HCT116 (cell line): ENCODE measurements at regions not wholly inside any gene's neighbourhood (a gene's known extent, or its start where the extent isn't known, plus 50 kb on each side); places are given as distances from the start of the nearest gene placed in this dataset.

ENCODE experiments used
- ATAC-seq: fragments of 200-7000 bp; cut with Tn5 transposase; 2 replicates; pipeline ENCODE4 v1.9.1; 2020; ENCODE audit warnings: mild to moderate bottlenecking, moderate library complexity
- BruUV-seq: library from RNA; stranded (reverse); fragments of 400-500 nt; replicated peaks from 2 replicates; lab custom pipeline; 2021; lab: Mats Ljungman, UMichigan
- CTCF ChIA-PET: fragments of 300-600 bp; sonication (Branson Sonifier 250); formaldehyde crosslinking; loops from one replicate; lab custom pipeline; 2021; ENCODE audit warnings: antibody characterized with exemption; lab: Charles Lee
- POLR2A ChIA-PET: fragments of 300-600, 350-600 bp; sonication (Branson Sonifier 250); formaldehyde crosslinking; loops from one replicate; lab custom pipeline; 2021; ENCODE audit warnings: antibody characterized with exemption; lab: Charles Lee
- RAD21 ChIA-PET, 2 experiments: fragments of 300-600 bp; sonication (Branson Sonifier 250); formaldehyde crosslinking; loops; one replicate each; lab custom pipeline; 2023; ENCODE audit warnings: low total read pairs in 2 of 2; ENCODE audit not compliant: uncharacterized antibody in 2 of 2, unreplicated experiment in 2 of 2, low non-redundant PET in 1 of 2; lab: Charles Lee
- DNase-seq: peaks from one replicate; pipeline ENCODE4 v3.0.0-alpha.2; 2010; ENCODE audit warnings: low read depth, low spot score
- H2AFZ ChIP-seq: fragments of 200-600 bp; shearing (Covaris generic), sonication (generic); 2 replicates; pipeline ENCODE4 v1.6.1; 2017; ENCODE audit warnings: low read depth, mixed run types, mixed read lengths, antibody characterized with exemption, low read length; ENCODE audit not compliant: poor library complexity, severe bottlenecking
- H3K27ac ChIP-seq: 2 replicates; pipeline ENCODE4 v1.5.1; 2012; ENCODE audit warnings: low read depth, low read length
- H3K27me3 ChIP-seq: fragments of 200-600 bp; sonication (generic); 2 replicates; pipeline ENCODE4 v1.6.1; 2016; ENCODE audit warnings: mixed run types, low read length, mixed read lengths; ENCODE audit not compliant: insufficient read depth
- H3K36me3 ChIP-seq, 2 experiments: fragments of 200-500 bp in 1 of 2; fragments of 200-600 bp in 1 of 2; sonication (Bioruptor generic) in 1 of 2; sonication (generic) in 1 of 2; 2 replicates each; pipeline versions ENCODE4 v1.5.1 to v1.6.1; 2014 to 2016; ENCODE audit warnings: low read length in 2 of 2, inconsistent platforms in 1 of 2, mixed read lengths in 1 of 2, mixed run types in 1 of 2; ENCODE audit not compliant: insufficient read depth in 2 of 2, control insufficient read depth in 1 of 2
- H3K4me1 ChIP-seq, 2 experiments: fragments of 200-600 bp in 1 of 2; sonication (generic) in 1 of 2; 2 replicates each; pipeline versions ENCODE4 v1.5.1 to v1.6.1; 2012 to 2017; ENCODE audit warnings: low read length in 2 of 2, inconsistent platforms in 1 of 2, mild to moderate bottlenecking in 1 of 2, mixed read lengths in 1 of 2, mixed run types in 1 of 2, moderate library complexity in 1 of 2; ENCODE audit not compliant: insufficient read depth in 2 of 2, control insufficient read depth in 1 of 2
- H3K4me2 ChIP-seq: fragments of 200-600 bp; sonication (generic); 2 replicates; pipeline ENCODE4 v1.6.1; 2017; ENCODE audit warnings: mixed run types, low read length, mixed read lengths
- H3K4me3 ChIP-seq, 2 experiments: fragments of 200-600 bp in 1 of 2; sonication (generic) in 1 of 2; replicated peaks in 1 of 2; 2 replicates each; pipeline ENCODE4 v1.5.1; 2011 to 2016; ENCODE audit warnings: low read length in 2 of 2, control low read depth in 1 of 2, low read depth in 1 of 2, mild to moderate bottlenecking in 1 of 2, mixed read lengths in 1 of 2, mixed run types in 1 of 2
- H3K79me2 ChIP-seq: fragments of 200-600 bp; sonication (generic); 2 replicates; pipeline ENCODE4 v1.6.1; 2017; ENCODE audit warnings: mild to moderate bottlenecking, mixed run types, low read length, moderate library complexity, mixed read lengths; ENCODE audit not compliant: insufficient read depth
- H3K9ac ChIP-seq: fragments of 200-600 bp; sonication (generic); 2 replicates; pipeline ENCODE4 v1.6.1; 2016; ENCODE audit warnings: low read length, mixed read lengths
- H3K9me2 ChIP-seq: fragments of 200-600 bp; sonication (generic), shearing (Covaris generic); 2 replicates; pipeline ENCODE4 v1.6.1; 2017; ENCODE audit warnings: mixed run types, mild to moderate bottlenecking, moderate library complexity; ENCODE audit not compliant: insufficient read depth
- H3K9me3 ChIP-seq, 2 experiments: fragments of 200-500 bp in 1 of 2; fragments of 200-600 bp in 1 of 2; sonication (Bioruptor generic) in 1 of 2; sonication (generic) in 1 of 2; 2 replicates each; pipeline ENCODE4 v1.6.1; 2014 to 2017; ENCODE audit warnings: low read length in 2 of 2, mixed read lengths in 2 of 2, inconsistent platforms in 1 of 2, low read depth in 1 of 2, mild to moderate bottlenecking in 1 of 2, mixed run types in 1 of 2, moderate library complexity in 1 of 2; ENCODE audit not compliant: control insufficient read depth in 1 of 2, insufficient read depth in 1 of 2
- H4K20me1 ChIP-seq: fragments of 200-600 bp; sonication (generic), shearing (Covaris generic); 2 replicates; pipeline ENCODE4 v1.6.1; 2017; ENCODE audit warnings: mixed run types, mild to moderate bottlenecking, moderate library complexity; ENCODE audit not compliant: insufficient read depth
- CEBPB ChIP-seq: IDR thresholded peaks from 2 replicates; pipeline ENCODE4 v1.6.1; 2012; ENCODE audit warnings: low read depth
- ELF1 ChIP-seq: IDR thresholded peaks from 2 replicates; pipeline ENCODE4 v1.6.1; 2012; ENCODE audit warnings: low read depth, borderline replicate concordance
- EZH2 ChIP-seq: fragments of 200-600 bp; sonication (generic); IDR thresholded peaks from 2 replicates; pipeline ENCODE4 v1.6.1; 2017; ENCODE audit warnings: antibody characterized with exemption, mixed run types
- EZH2phosphoT487 ChIP-seq: fragments of 200-600 bp; IDR thresholded peaks from 2 replicates; pipeline ENCODE4 v1.6.1; 2018; ENCODE audit warnings: antibody characterized with exemption, borderline replicate concordance
- FOSL1 ChIP-seq: IDR thresholded peaks from 2 replicates; pipeline ENCODE4 v1.6.1; 2012; ENCODE audit warnings: low read depth
- POLR2A ChIP-seq: IDR thresholded peaks from 2 replicates; pipeline ENCODE4 v1.7.0; 2011; ENCODE audit warnings: borderline replicate concordance; ENCODE audit not compliant: insufficient read depth, insufficient read length; ENCODE audit errors: extremely low read depth
- POLR2AphosphoS5 ChIP-seq: IDR thresholded peaks from 2 replicates; pipeline ENCODE4 v1.6.1; 2011; ENCODE audit warnings: mild to moderate bottlenecking, low read depth, low read length, moderate library complexity
- SIN3A ChIP-seq: IDR thresholded peaks from 2 replicates; pipeline ENCODE4 v1.6.1; 2012; ENCODE audit warnings: low read depth
- SP1 ChIP-seq: IDR thresholded peaks from 2 replicates; pipeline ENCODE4 v1.6.1; 2012; ENCODE audit warnings: low read depth
- SRF ChIP-seq: IDR thresholded peaks from 2 replicates; pipeline ENCODE4 v1.6.1; 2012; ENCODE audit warnings: low read depth
- YY1 ChIP-seq: IDR thresholded peaks from 2 replicates; pipeline ENCODE4 v1.6.1; 2011; ENCODE audit warnings: low read length, low read depth, moderate library complexity, mild to moderate bottlenecking; ENCODE audit not compliant: insufficient replicate concordance; ENCODE audit errors: extremely low read depth
- intact Hi-C: fragments of 100-400 bp; cut with micrococcal nuclease; formaldehyde crosslinking; loops from 2 replicates; pipeline ENCODE4 v1.10.0; 2022
- TF ChIP-seq, protein P1 (sequence below): IDR thresholded peaks from 2 replicates; pipeline ENCODE4 v1.6.1; 2012
- TF ChIP-seq, protein P2 (sequence below): IDR thresholded peaks from 2 replicates; pipeline ENCODE4 v1.6.1; 2012

DNA sequence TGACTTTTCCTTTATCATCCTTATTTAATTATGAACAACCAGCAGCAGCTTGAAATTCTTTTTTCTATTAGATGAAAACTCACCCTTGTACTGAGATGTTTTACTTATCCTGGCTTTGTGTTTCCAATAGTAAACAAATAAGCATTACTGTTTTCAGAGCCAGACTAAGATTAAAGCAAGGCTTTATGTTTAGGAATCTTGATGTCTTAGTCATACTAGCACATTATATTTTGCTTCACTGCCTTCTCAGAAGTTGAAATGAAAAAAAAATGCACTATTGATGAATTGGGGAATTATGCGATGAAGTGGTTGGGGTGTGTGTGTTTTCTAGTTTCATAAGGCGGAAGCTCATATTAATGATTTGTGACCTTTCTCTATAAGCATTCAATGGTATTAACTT is 301.2 kb upstream of the E2F7 start:
- Histone ChIP-seq H3K79me2 (no peaks in the 10 kb centered on the region), H3K4me1 (no peaks in the 10 kb centered on the region), H3K9me2 (no peaks in the 10 kb centered on the region), H3K9me3 (no peaks in the 10 kb centered on the region), H4K20me1 (no peaks in the 10 kb centered on the region), H3K27ac (no peak overlapping the region), H3K4me2 (no peak overlapping the region), H3K9ac (no peak overlapping the region), H3K36me3 (no peaks in the 10 kb centered on the region), H2AFZ (no peak overlapping the region), H3K4me3 (no peak overlapping the region), H3K27me3 (no peaks in the 10 kb centered on the region)
- intact Hi-C loops = no loop called here
- BruUV-seq = no TSS peak
- no peak for ATAC-seq
- CTCF ChIA-PET = no interaction called here
- TF ChIP-seq EZH2 (no peak), POLR2AphosphoS5 (no peak), CEBPB (no peak), SIN3A (no peak), FOSL1 (no peak), ELF1 (no peak), POLR2A (no peak), YY1 (no peak), EZH2phosphoT487 (no peak), SRF (no peak)
- TF ChIP-seq, protein P1, sequence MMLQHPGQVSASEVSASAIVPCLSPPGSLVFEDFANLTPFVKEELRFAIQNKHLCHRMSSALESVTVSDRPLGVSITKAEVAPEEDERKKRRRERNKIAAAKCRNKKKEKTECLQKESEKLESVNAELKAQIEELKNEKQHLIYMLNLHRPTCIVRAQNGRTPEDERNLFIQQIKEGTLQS = no peak
- POLR2A ChIA-PET = interaction anchor here (0.7 kb wide), 1 partner anchor 603 kb away, joined by 3 read pairs; no protein-coding TSS in a partner anchor
- RAD21 ChIA-PET = no interaction called here
- DNase-seq = no peak

DNA sequence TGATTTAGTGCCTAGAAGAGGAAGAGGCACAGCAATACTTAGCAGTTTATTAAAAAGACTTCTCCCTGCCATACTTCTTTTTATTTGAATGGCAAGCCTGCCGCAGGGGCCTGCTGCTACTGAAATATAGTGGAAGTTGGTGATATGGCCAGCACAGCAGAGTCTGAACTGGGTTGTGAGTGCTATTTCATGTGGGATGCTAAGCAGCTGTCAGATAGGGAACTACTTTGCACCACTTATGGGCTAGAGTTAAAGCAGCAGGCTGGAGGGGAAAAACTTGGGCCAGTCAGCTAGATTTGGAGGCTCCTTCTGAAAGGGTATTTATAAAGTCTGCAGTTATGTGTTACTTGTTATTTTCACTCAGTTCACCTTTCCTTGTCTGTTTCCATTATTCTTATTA is 299.0 kb upstream of the E2F7 start:
- POLR2A ChIA-PET = no interaction called here
- no peaks in the 10 kb centered on the region for H3K79me2 ChIP-seq
- CTCF ChIA-PET = no interaction called here
- TF ChIP-seq EZH2 (no peak), SRF (no peak), FOSL1 (no peak), POLR2AphosphoS5 (no peak), POLR2A (no peak), SP1 (no peak), SIN3A (no peak)
- TF ChIP-seq, protein P2, sequence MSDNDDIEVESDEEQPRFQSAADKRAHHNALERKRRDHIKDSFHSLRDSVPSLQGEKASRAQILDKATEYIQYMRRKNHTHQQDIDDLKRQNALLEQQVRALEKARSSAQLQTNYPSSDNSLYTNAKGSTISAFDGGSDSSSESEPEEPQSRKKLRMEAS = no peak
- no peak overlapping the region for H3K27ac ChIP-seq
- RAD21 ChIA-PET = no interaction called here
- no peaks in the 10 kb centered on the region for H4K20me1 ChIP-seq
- no peak overlapping the region for H2AFZ ChIP-seq
- H3K36me3 ChIP-seq = no peaks in the 10 kb centered on the region
- H3K9me3 ChIP-seq = no peaks in the 10 kb centered on the region
- no peak overlapping the region for H3K9ac ChIP-seq
- ATAC-seq (no peak), DNase-seq (no peak)
- BruUV-seq = no TSS peak
- intact Hi-C loops = no loop called here
- H3K27me3 ChIP-seq = no peaks in the 10 kb centered on the region
- no peak overlapping the region for H3K4me3 ChIP-seq
- H3K9me2 ChIP-seq = no peaks in the 10 kb centered on the region
- H3K4me2 ChIP-seq = no peak overlapping the region
- H3K4me1 ChIP-seq = no peaks in the 10 kb centered on the region
